ENCODE measurements at regions not wholly inside any gene's neighbourhood (a gene's known extent, or its start where the extent isn't known, plus 50 kb on each side); places are given as distances from the start of the nearest gene placed in this dataset.

- H3K27me3 ChIP-seq (ENCODE audit: control insufficient read depth in 2 of 2, insufficient read depth in 2 of 2, low read length in 2 of 2) = no peaks in the 10 kb centered on the region
- no peak overlapping the region for H3K27ac ChIP-seq (ENCODE audit: extremely low read depth, low read depth, low read length)
- no TSS peak for BruUV-seq (replicated peaks)
- no peaks in the 10 kb centered on the region for H3K9me3 ChIP-seq (replicated peaks; ENCODE audit: control insufficient read depth, insufficient read depth, low read depth, low read length)
- H3K4me3 ChIP-seq = no peak overlapping the region
- no peaks in the 10 kb centered on the region for H3K36me3 ChIP-seq (ENCODE audit: control insufficient read depth, insufficient read depth, low read length)
- H3K4me1 ChIP-seq (replicated peaks in 1 of 2; ENCODE audit: control insufficient read depth in 2 of 2, insufficient read depth in 2 of 2, low read length in 2 of 2) = peaks cover 0 to 7% of the 10 kb centered on the region in 2 experiments; a peak in 4 of 5 replicates
- no peak overlapping the region for H3K4me2 ChIP-seq (ENCODE audit: insufficient read depth, low read length)
- ATAC-seq (no peak), DNase-seq (ENCODE audit: extremely low read depth in 1 of 4, low spot score in 3 of 4) (no peak), FAIRE-seq (no peak)
- ChIA-PET POLR2A (no interaction called here), CTCF (ENCODE audit: low intra/inter-chr PET ratio) (no interaction called here)
- H3K9me1 ChIP-seq (ENCODE audit: control insufficient read depth, insufficient read depth, low read length) = no peaks in the 10 kb centered on the region
- in situ Hi-C loops (cut with MboI) (no loop called here), intact Hi-C loops (cut with micrococcal nuclease) (no loop called here)
- H4K20me1 ChIP-seq (replicated peaks; ENCODE audit: control insufficient read depth, insufficient read depth, low read length) = no peaks in the 10 kb centered on the region
- no peaks in the 10 kb centered on the region for H3K79me2 ChIP-seq (ENCODE audit: control insufficient read depth, insufficient read depth, low read length)
- WGBS (ENCODE audit: insufficient coverage, low coverage, missing lambda C conversion rate) = 5% methylated on average over 3 of the region's 5 CpGs
- 0 out of 2 replicates have a peak overlapping the region, but pooled peaks have one; percentile 24 for H2AFZ ChIP-seq (ENCODE audit: low read depth, low read length)
- TF ChIP-seq, protein P1, sequence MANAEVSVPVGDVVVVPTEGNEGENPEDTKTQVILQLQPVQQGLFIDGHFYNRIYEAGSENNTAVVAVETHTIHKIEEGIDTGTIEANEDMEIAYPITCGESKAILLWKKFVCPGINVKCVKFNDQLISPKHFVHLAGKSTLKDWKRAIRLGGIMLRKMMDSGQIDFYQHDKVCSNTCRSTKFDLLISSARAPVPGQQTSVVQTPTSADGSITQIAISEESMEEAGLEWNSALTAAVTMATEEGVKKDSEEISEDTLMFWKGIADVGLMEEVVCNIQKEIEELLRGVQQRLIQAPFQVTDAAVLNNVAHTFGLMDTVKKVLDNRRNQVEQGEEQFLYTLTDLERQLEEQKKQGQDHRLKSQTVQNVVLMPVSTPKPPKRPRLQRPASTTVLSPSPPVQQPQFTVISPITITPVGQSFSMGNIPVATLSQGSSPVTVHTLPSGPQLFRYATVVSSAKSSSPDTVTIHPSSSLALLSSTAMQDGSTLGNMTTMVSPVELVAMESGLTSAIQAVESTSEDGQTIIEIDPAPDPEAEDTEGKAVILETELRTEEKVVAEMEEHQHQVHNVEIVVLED (CRISPR knock-in tag; IDR thresholded peaks at IDR 0.05) = no peak
- TF ChIP-seq ZFP30 (CRISPR knock-in tag; IDR thresholded peaks at IDR 0.05; ENCODE audit: borderline replicate concordance) (no peak), ZNF408 (CRISPR knock-in tag; IDR thresholded peaks at IDR 0.05; ENCODE audit: low read depth) (no peak), ZNF668 (CRISPR knock-in tag; IDR thresholded peaks at IDR 0.05) (no peak), RFX1 (IDR thresholded peaks at IDR 0.05) (no peak), ZNF75A (CRISPR knock-in tag; IDR thresholded peaks at IDR 0.05) (no peak)
- no peak overlapping the region for H3K9ac ChIP-seq (ENCODE audit: insufficient read depth in 1 of 2, low read depth in 2 of 2, low read length in 2 of 2)
Observed at GRCh38 chr6:84588697-84589080, 175.7 kb downstream of the TBX18 start.

All from K562 (cell line).